Central memory CD4-positive, alpha-beta T cell (primary cell): ENCODE measurements at regions not wholly inside any gene's neighbourhood (a gene's known extent, or its start where the extent isn't known, plus 50 kb on each side); places are given as distances from the start of the nearest gene placed in this dataset.

ENCODE experiments used
- DNase-seq: peaks from one replicate; pipeline ENCODE4 v3.0.0; 2022

DNA sequence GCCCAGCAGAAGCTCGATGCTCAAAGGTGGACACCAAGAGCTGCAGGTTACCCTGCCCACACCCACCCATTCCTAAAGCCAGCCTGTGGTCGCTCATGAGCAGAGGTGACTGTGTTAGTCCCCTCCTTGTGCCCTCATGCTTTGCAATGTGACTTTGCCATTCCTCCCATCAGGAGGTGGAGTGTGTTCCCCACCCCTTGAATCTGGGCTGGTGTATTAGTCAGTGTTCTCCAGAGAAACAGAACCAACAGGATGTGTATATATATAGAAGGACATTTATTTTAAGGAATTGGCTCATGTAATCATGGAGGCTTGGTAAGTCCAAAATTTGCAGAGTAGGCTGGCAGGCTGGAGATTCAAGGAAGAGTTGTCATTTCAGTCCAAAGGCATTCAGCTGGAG lies 54.4 kb upstream of the RNF24 start:
- no peak for DNase-seq

DNA sequence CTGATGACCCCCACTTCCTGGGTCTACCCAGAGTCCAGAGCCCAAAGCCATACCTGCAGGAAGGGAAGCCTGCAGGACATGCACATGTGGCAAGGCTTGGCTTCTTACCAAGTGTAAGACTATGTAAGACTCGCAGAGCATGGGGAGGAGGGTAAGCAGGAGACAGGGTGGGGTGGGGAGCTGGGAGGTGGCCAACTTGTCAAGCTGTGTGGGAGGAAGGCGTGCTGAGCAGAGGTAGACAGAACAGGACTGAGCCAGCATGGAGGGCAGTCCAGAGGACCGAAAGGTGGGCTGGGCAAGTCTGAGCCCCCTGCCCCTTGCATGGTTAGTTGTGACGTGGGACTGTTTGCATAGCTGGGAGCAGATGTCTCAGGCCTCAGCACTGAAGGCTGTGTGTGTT lies 53.4 kb upstream of the RNF24 start:
- no peak for DNase-seq

DNA sequence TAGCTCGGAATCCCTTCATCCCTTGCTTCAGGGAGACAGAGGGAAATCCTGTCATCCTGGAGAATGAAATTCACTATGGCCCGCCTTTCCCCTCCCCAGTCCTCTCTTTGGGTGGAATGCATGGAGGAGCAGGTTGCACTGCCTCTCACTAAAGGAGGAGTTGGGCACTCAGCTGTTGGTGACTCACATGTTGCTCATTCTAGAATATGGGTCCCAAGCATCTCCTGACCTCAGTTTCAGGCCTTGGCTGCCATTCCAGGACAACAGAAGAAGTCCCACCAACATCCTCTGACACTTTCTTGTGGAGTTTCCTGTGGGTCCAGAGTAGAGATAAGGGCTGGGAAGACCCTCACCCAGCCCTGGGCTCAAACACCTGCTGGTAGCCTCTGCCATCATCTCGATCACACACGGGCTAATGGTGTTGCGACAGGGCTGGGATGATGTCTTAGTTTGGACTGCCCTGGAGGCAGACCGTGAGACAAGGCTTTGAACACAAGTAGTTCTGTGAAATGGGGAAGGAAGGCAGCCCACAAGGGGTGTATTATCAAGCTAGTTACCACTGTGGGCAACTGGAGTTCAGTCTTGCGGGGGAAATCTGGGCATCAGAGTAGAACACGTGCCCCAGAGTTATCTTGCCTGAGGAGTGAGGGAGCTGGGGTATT lies 52.4 kb upstream of the RNF24 start:
- DNase-seq: no peak

DNA sequence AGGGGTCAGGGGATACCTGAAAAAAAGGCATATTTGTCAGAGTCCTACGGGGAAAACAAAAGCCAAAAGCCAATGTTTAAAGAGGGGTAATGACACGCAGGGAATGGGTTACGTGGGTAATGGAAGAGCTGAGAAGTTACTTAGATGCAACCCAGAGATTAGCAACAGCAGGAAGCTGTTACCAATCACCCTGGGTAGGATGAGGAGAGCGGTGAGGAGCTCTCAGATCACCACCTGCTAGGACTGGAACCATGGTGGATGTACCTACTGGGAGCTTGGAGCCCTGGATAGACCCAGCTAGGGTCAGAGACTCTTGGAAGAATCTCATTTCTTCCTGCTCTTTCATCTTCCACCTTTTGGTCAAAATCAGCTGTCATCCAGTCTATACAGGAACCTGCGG lies 51.2 kb upstream of the RNF24 start:
- no peak for DNase-seq

DNA sequence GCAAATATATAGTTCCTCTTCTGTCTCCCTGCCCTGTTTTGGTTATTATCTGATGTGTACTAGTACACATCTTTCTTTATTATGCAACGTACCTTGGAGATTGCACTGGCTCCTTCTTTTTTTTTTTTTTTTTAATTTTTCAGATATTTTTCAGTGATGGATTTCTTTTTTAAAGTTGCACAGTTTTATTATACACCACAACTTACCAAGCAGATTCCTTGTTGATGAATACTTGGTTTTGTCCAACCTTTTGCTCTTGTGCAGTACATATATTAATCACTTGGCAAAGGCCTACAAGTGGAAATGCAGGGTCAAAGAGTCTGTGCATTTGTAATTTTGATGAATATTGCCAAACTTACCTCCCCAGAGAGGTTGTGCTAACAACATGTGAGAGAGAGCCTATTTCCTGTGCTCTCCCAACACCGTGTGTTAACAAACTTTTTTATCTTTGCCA lies 50.1 kb upstream of the RNF24 start:
- DNase-seq: no peak
